HG02981 (cell line): ENCODE measurements at regions not wholly inside any gene's neighbourhood (a gene's known extent, or its start where the extent isn't known, plus 50 kb on each side); places are given as distances from the start of the nearest gene placed in this dataset.
"Not testable (repeated sequence)": the region's sequence is repeated elsewhere in the genome, so short reads cannot be mapped to it uniquely, and the experiment has no call there.

Experiments
- ATAC-seq: cut with Tn5 transposase; IDR thresholded peaks from one replicate; pipeline ENCODE4 v1.9.1; 2021; ENCODE audit warnings: mild to moderate bottlenecking, moderate library complexity; ENCODE audit not compliant: unreplicated experiment

GRCh38 chr13:109264603-109265437 is 521.6 kb downstream of the IRS2 start:
- ATAC-seq: not testable (repeated sequence)

GRCh38 chr13:109257761-109258157 is 528.6 kb downstream of the IRS2 start:
- not testable (repeated sequence) for ATAC-seq
